ENCODE measurements at regions not wholly inside any gene's neighbourhood (a gene's known extent, or its start where the extent isn't known, plus 50 kb on each side); places are given as distances from the start of the nearest gene placed in this dataset.

DNA sequence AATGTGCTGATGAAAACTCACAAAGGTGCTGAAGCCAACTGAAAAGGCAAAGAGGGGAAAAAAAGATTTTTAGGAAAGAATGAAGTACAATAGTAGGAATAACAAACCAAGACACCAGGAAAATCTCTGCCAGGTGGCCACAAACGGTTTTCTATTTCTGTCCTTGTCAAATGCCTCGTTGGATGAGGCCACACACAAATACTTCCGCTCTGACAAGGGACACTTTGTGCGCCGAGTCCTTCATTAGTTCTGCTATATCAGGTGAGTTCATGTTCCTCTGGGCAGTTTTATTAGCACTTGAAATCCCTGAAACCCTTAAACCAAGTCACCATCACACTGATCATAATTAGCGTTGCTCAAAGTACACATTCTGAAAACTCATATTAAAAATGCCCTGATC is 373.1 kb downstream of the VPS13C start:
- no peak overlapping the region for H3K56ac ChIP-seq (ENCODE audit: insufficient read length, low read depth, low read length)
- no peak overlapping the region for H3K27ac ChIP-seq (ENCODE audit: insufficient read length, low read depth, low read length)
- no peak overlapping the region for H2BK120ac ChIP-seq (ENCODE audit: low read depth, low read length, poor library complexity, severe bottlenecking)
- H3K4me2 ChIP-seq (ENCODE audit: insufficient read depth, insufficient read length, low read length) = no peak overlapping the region
- no peak overlapping the region for H2AK5ac ChIP-seq (ENCODE audit: insufficient read length, low read length)
- no peak overlapping the region for H2BK5ac ChIP-seq (ENCODE audit: insufficient read length, low read length)
- H3K14ac ChIP-seq (ENCODE audit: insufficient read depth, low read length) = no peak overlapping the region
- DNase-seq = no peak
- no peaks in the 10 kb centered on the region for H3K9me3 ChIP-seq (ENCODE audit: control insufficient read depth, low read depth, low read length)
- no peaks in the 10 kb centered on the region for H4K20me1 ChIP-seq (ENCODE audit: control insufficient read depth, insufficient read depth, insufficient read length)
- Mint-ChIP-seq H3K36me3 (ENCODE audit: insufficient read depth in 1 of 3, low read depth in 3 of 3) (no peaks in the 10 kb centered on the region; a peak in 1 of 7 replicates), H3K27ac (no peak overlapping the region), H3K4me1 (peaks cover 14 to 16% of the 10 kb centered on the region in 2 experiments), H3K4me3 (no peak overlapping the region), H3K27me3 (ENCODE audit: low read depth) (0 out of 2 replicates have a peak, but pooled peaks cover 2% of the 10 kb centered on the region), H3K9me3 (peaks cover 0 to 5% of the 10 kb centered on the region in 2 experiments; a peak in 1 of 5 replicates)
- WGBS (ENCODE audit: extremely low coverage, insufficient read length, low lambda C conversion rate) = no CpG with 5 or more reads among the region's 6 CpGs
- TF ChIP-seq, protein P1, sequence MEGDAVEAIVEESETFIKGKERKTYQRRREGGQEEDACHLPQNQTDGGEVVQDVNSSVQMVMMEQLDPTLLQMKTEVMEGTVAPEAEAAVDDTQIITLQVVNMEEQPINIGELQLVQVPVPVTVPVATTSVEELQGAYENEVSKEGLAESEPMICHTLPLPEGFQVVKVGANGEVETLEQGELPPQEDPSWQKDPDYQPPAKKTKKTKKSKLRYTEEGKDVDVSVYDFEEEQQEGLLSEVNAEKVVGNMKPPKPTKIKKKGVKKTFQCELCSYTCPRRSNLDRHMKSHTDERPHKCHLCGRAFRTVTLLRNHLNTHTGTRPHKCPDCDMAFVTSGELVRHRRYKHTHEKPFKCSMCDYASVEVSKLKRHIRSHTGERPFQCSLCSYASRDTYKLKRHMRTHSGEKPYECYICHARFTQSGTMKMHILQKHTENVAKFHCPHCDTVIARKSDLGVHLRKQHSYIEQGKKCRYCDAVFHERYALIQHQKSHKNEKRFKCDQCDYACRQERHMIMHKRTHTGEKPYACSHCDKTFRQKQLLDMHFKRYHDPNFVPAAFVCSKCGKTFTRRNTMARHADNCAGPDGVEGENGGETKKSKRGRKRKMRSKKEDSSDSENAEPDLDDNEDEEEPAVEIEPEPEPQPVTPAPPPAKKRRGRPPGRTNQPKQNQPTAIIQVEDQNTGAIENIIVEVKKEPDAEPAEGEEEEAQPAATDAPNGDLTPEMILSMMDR (conservative IDR thresholded peaks at IDR 0.05) = no peak
- H3K4me1 ChIP-seq (ENCODE audit: insufficient read depth, low read length) = no peaks in the 10 kb centered on the region; the same call in 1 of the 2 replicates
- H3K4ac ChIP-seq (ENCODE audit: low read depth, low read length) = no peak overlapping the region
- no peaks in the 10 kb centered on the region for H3K79me2 ChIP-seq (ENCODE audit: insufficient read depth, low read length)
- no peaks in the 10 kb centered on the region for H3K27me3 ChIP-seq (ENCODE audit: insufficient read depth, low read length)
- no peak overlapping the region for H4K8ac ChIP-seq (replicated peaks; ENCODE audit: insufficient read length, low read depth, low read length)
- no peak overlapping the region for H2BK15ac ChIP-seq (ENCODE audit: low read depth, low read length)
- no peak overlapping the region for H2BK12ac ChIP-seq (ENCODE audit: insufficient read length, low read depth, low read length)
- H3K23me2 ChIP-seq (ENCODE audit: insufficient read length, low read depth, low read length, poor library complexity, severe bottlenecking) = no peaks in the 10 kb centered on the region
- H2BK20ac ChIP-seq (ENCODE audit: low read depth, low read length, poor library complexity, severe bottlenecking) = no peak overlapping the region
- H2AFZ ChIP-seq (ENCODE audit: low read length) = no peak overlapping the region
- H3K23ac ChIP-seq (ENCODE audit: insufficient read length, low read depth, low read length) = no peak overlapping the region
- H4K91ac ChIP-seq (ENCODE audit: insufficient read length, low read depth, low read length) = no peak overlapping the region
- no peak overlapping the region for H3T11ph ChIP-seq (ENCODE audit: low read length)
- no peak overlapping the region for H3K18ac ChIP-seq (ENCODE audit: insufficient read length, low read depth, low read length)
- H4K5ac ChIP-seq (ENCODE audit: insufficient read length, low read depth, low read length) = no peak overlapping the region
- no peak overlapping the region for H3K9ac ChIP-seq (ENCODE audit: extremely low read depth, insufficient read length, low read length)
- no peaks in the 10 kb centered on the region for H3K79me1 ChIP-seq (ENCODE audit: insufficient read depth, low read depth, low read length, poor library complexity, severe bottlenecking)
